NOMO-1 treated with DMSO at 0.1 percent for 48 hours (cell line): ENCODE measurements at regions not wholly inside any gene's neighbourhood (a gene's known extent, or its start where the extent isn't known, plus 50 kb on each side); places are given as distances from the start of the nearest gene placed in this dataset.

Experiments
- DNase-seq: peaks from one replicate; lab custom pipeline; 2025; ENCODE audit not compliant: unreplicated experiment; lab: John Stamatoyannopoulos, UW

DNA sequence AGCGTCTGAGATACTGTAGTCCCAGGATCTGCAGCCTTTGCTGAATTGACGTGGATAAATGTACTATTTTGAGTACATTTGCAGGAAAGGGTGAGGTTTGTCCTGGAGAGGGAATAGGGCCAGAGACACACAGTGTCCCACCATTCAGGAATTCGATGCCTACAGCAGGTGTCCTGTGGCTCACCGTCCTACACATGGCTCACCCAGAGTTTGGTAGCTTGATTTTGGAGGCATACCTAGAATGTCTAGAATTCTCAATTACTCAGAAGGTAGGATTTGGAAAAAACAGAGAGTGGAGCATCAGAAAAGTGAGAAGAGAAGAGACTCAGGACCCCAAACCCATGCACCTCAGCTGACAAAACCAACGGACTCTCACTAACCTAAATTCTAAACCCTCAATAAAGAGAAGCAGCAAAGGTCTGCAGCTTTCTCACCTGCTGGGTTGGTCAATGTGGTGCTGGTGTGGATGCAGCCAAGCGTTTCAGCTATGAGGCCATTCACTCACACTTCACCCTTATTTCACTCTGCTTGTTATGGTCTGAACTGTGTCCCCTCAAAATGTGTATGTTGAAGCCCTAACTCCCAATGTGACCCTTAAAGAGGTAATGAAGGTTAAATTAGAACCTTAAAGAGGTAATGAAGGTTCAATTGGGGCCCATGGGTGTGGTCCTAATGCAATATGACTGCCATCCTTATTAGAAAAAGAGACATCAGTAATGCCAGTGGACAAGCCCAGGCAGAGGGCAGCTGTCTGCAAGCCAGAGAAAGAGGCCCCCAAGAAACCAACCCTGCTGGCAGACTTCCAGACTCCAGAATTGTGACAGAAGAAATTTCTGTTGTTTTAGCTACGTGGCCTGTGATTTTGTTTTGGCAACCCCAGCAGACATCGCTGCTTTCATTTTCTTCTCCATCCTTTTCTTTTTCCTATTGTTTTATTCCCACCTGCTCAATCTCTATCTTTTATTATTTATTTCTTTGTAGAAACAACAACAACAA is 187.8 kb downstream of the SNX19 start:
- DNase-seq, result no peak

DNA sequence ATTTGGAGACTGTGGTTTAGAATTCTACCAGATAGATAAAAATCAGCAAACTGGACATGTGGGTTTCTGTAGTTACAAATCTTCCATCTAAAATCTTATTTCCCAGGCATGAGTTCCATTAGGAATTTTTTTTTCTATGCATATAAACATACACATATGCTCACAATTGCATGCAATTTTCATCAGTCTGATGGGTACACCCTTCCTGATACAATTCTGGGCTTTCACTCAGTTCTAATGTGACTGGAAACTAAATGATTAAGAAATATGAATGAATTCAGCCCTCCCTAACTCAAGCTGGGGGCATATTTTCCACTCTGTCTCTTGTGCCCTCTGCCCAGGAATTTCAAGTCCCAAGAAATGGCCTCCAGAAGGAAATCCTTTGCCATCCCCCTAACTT is 187.1 kb downstream of the SNX19 start:
- DNase-seq, result no peak

DNA sequence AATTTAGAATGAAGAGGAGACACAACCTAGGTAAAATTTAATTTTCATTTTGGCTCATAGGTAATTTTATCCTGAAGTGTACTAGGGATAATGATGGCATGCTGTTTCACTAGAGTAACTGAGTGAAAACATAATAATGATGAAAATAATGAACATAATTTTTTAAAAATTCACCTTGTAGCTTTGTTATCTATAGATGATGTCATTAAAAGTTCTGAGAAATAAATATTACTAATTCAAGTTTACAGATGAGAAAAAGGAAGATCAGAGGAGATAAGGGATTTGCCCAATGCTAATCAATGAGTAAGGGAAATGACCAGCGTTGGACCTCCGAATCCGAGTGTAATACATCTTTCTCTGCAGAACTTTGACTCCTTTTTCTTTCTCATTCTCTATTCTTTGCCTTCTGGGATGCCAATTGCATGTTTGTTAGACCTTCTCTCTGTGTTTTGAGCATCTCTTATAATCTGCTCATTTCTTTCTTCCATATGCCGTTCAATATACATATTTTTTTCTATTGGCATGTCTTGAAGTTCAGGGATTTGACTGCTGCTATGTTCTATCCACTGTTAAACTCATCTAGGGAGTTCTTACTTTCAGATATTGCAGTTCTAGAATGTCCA is 186.5 kb downstream of the SNX19 start:
- no peak for DNase-seq

DNA sequence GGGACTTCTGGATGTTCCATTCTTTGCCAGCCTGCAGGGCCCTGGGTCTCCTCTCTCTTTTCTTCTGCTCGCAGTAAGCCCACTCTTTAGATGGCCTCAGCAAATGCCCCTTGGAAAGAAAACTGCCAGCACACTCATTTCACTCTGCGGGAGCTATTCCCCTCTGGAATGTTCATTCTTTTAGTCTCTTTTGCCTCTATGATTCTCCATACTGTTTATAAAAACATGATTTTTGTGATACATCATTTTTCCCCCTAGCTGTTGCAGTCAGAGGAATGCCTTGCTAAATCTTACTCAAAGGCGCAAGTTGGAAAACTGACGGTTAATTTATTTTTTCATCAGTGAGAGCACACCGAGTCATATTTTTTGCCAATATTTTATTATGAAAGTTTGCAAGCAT is 184.9 kb downstream of the SNX19 start:
- no peak for DNase-seq

GRCh38 chr11:130732476-130732875 is 183.8 kb downstream of the SNX19 start:
- no peak for DNase-seq

DNA sequence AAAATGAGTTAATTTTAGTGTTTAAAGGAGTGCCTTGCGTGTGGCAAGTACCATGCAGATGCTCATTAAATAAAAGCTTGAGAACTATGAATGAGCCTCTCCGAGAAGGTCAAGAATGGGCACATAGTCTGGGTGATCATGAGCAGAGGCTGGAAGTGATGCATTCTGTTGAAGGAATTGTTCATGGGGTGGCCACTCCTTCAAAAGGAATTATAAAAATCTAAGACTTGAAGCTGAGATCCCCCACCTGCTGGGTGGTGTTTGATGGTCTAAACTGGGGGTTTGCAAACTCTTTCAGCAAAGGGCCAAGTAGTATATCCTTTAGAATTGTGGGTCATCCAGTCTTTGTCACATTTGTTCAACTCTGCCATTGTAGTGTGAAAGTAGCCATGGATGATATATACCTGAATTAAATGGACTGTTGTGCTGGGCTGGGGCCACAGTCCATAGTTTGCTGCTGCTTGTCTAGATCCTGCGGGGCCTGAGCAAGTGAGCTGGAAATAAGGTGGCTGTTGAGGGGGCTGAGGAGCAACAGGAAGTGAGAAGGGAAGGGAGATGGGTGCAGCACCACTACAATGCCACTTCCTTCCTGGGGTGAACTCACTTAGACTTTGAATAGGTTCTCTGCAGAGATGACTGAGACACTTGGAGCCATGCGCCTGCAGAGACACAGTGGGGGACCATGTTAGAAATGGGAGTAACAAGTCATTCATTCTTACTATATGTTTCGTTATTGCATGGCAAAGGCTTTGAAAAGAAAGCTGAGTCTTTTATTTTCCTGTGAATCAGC is 179.0 kb downstream of the SNX19 start:
- DNase-seq, result no peak

DNA sequence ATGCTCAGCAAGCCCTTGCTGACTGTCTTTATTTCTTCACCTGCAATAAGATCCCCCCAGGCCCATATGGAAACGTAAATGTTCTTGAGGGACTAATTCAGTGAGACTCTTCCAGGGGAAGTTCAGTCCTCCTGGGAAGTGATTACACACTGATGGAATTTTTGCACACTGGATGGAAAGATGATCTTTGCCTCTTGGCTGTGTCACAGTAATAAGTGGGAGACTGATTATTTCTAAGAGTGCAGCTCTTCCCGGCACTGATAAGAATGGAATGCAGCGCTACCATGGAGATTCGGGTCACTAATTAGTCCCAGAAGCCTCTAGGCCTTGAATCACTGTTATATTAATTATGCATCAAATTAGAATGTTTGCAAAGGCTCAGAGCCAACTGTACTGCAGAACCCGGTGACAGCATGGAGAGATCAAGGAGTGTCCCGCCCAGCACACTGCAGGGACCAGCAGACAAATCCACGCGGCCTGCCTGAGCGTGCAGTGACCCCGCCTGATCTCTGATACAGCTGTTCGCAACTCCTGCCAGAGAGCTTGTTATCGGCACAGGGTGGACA is 178.3 kb downstream of the SNX19 start:
- DNase-seq, result no peak

DNA sequence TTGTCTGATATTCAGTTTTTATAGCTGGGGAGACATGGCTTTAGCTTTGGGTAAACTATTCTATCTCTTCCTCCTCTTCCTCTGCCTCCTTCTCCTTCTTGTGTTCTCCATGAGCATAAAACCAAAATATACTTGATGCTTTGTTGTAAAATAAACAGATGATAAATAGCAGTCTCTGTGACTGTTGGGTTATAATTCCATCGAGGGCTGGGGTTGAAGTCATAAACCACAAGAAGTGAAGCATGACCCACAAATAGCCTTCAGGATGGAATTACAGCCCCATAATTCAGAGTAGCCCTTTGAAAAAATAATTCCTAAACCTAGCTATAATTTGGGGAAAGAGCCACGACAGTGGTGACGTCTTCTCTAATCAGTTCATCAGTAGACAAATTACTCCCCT is 177.7 kb downstream of the SNX19 start:
- DNase-seq, result no peak

- no peak for DNase-seq
Observed at GRCh38 chr11:130740819-130741218, 175.5 kb downstream of the SNX19 start.

DNA sequence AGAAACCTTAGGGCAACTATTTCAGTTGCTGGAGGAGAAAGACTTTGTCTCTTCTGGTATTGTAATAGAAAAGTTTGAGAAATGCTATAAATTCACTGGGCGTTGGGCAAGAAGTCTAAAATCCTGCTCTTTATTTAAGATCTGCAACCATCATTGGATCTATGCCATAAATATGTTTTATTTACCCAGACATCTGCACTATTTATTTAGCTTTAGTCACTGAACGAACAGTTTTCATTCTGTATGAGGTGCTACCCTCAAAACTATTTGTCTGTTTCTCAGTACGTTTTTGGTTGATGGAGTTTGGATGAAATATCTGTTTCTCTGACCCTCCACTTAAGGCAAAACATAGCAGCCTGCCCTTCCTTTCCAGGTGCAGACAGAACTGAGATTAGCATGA is 171.5 kb downstream of the SNX19 start:
- no peak for DNase-seq

GRCh38 chr11:130749216-130749615 is 167.1 kb downstream of the SNX19 start:
- no peak for DNase-seq

DNA sequence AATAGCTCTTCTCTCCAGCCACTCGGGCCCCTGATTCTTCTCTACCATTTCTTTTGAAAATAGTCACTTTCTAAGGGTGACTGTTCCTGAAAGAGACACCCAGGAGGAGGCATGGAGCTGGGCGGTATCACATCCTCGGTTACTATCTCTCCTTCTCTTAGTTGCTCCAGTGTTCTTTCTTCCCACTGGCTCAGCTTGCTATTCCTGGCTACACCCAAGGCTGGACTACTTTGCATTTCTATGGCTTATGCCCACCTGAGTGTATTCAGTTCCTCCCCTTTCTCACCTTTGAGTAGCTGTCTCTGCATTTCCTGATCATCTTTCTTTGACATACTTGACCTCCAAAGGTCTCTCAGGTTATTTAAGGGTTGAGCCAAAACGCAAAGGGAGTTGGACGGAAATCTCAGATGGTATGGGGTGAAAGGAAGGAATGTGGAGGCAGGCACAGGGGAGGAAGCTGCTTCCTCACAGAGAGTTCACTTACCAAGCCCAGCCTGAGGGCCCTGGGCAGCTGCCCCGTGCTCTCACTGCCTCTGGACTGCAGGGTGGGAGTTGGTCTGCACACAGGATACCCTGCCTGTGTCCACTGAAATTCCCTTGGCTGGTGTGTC is 155.7 kb downstream of the SNX19 start:
- DNase-seq, result no peak

DNA sequence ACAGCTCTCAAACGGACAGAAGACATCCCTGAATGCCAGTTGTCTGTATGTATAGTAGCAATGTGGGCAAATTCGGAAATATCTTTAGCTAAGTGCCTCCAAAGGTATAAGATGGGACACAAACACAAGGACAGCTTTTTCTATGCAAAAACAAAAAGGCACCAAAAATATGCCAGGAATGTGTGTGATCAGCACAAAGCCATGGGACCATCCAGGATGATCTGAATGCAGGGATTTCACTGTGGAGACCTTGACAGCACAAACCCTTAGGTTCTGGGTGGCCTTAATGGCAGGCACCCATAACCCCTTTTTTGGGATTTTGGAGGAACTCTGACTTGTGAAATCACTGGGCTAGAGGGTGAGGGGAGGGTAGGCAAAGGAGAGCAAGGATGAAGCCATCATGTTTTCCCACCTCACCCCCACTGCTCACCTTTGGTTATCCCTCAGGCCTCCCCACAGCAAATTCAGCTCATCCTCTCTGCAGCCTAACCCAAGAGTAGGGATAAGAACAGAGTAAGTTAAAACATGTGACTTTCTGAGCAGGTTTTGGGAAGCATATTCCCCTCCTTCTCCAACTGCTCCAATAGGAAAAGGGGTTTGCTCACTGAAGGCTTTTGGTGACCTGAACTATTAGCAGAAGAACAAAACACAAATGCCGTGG is 154.6 kb downstream of the SNX19 start:
- DNase-seq, result no peak

- DNase-seq, result no peak
Observed at GRCh38 chr11:130762638-130763037, 153.6 kb downstream of the SNX19 start.

DNA sequence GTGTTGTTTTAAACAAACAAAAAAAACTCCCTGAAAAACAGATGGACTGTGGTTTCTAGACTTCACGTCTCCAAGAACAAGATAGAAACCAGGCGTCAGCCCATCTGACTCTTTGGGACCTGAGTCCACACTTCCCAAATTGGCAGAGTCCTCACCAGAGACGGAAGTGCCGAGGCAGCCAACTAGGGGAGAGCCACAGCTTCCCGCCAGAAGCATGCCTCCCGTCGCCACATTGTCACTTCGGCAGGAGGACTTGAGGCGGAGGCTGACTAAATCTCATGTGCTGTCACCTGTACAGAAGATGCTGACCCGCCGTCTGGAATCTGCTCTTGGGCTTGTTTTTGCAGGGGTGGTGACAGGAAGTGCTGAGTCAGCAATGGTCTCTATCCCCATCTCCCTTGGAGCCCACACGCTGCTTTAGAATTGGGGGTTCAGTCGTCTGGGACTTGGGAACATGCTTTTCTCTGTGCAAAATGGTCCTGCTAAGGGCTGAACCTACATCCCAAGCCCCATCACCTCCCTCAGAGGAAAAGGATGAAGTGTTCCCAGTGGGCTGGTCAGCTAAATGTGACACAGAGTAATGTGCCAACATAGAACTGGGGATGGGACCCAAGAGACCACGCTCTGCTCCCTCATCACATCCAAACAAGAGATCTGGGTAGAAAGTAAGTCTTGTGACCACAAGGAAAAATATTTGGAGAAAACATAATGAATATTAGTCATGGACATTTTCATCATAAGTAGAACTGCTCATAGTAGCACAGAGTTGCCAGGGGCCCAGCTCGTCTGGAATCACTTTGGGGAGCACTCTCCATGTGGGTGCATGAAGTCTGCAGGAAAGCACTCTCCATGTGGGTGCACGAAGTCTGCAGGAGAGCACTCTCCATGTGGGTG is 152.9 kb downstream of the SNX19 start:
- DNase-seq, result no peak

DNA sequence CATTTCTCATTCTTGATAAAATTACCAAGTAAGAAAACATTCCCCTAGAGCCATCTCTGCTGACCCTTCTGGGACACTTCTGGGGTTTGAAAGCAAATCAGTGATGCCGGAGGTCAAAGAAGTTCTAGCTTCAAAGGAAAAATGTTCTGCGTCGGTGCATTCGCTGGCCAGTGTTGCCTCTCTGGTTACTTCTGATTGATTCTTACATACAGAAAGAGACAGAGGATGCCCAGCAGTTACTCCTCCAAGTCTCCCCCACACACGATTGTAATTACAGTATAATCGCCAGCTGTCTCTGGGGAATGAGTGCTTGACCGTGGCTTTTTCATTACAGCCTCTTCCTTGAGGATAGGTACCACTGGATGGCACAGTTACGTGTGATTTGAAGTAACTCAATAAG is 150.9 kb downstream of the SNX19 start:
- DNase-seq, result no peak

GRCh38 chr11:130765951-130766649 is 150.2 kb downstream of the SNX19 start:
- no peak for DNase-seq

- no peak for DNase-seq
Observed at GRCh38 chr11:130766650-130767565, 149.4 kb downstream of the SNX19 start.
